Vagina (tissue), 2 donors: ENCODE measurements at regions not wholly inside any gene's neighbourhood (a gene's known extent, or its start where the extent isn't known, plus 50 kb on each side); places are given as distances from the start of the nearest gene placed in this dataset.

Experiments used
- DNase-seq, 2 donors: peaks; one replicate each; pipeline ENCODE4 v3.0.0-alpha.2; 2017; ENCODE audit errors: extremely low spot score in 2 of 2
- H3K27ac ChIP-seq: fragments of 200-600 bp; sonication (generic); one replicate; pipeline ENCODE4 v1.5.1; 2019
- H3K27me3 ChIP-seq: fragments of 200-600 bp; sonication (generic); one replicate; pipeline ENCODE4 v1.5.1; 2019
- H3K36me3 ChIP-seq, 2 donors: fragments of 200-600 bp; sonication (generic); one replicate each; pipeline ENCODE4 v1.5.1; 2017 to 2019
- H3K4me1 ChIP-seq: fragments of 200-600 bp; sonication (generic); one replicate; pipeline ENCODE4 v1.5.1; 2019
- H3K4me3 ChIP-seq, 2 donors: fragments of 200-600 bp; sonication (generic); 1 replicate in 1 of 2; 2 replicates in 1 of 2; pipeline ENCODE4 v1.5.1; 2016 to 2019
- H3K9me3 ChIP-seq: fragments of 200-600 bp; sonication (generic); one replicate; pipeline ENCODE4 v1.5.1; 2019
- POLR2A ChIP-seq, 2 donors: fragments of 450-650 bp; IDR thresholded peaks; one replicate each; pipeline ENCODE4 v1.6.1; 2017; ENCODE audit warnings: antibody characterized with exemption in 2 of 2, mild to moderate bottlenecking in 2 of 2, moderate library complexity in 2 of 2
- POLR2AphosphoS5 ChIP-seq, 2 donors: sonication (generic); formaldehyde crosslinking; IDR thresholded peaks; one replicate each; pipeline ENCODE4 v1.9.0; 2017; ENCODE audit warnings: antibody characterized with exemption in 2 of 2, mild to moderate bottlenecking in 2 of 2, low read depth in 1 of 2; ENCODE audit not compliant: insufficient read depth in 1 of 2
- intact Hi-C: fragments of 100-400 bp; cut with DNase I; formaldehyde crosslinking; loops from one replicate; pipeline ENCODE4 v1.15.1; 2023
- TF ChIP-seq, protein P1 (sequence below), 3 experiments: fragments of 450-650 bp in 2 of 3; fragments of 200-600 bp in 1 of 3; sonication (generic) in 1 of 3; IDR thresholded peaks; one replicate each; pipeline ENCODE4 v1.5.1; 2017 to 2019; ENCODE audit warnings: antibody characterized with exemption in 3 of 3, mild to moderate bottlenecking in 2 of 3, moderate library complexity in 2 of 3

DNA sequence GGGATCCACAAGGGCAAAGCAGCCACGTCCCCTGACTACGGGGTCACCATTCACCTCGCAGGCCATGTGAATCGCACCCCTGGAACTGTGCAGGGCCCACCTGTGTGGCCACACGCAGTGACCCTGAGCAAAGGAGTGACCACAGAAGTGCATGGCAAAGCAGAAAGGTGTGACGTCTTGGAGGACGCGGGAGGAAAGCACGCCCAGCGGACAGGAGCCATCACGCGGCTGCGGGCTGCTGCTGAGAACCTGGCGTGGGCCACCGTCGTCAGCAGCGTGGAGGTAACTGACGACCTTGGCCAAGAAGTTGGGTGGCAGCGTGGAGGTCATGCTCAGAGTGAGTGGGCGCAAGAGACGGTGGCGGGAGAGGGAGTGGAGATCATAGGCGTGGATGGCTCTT lies 76.7 kb upstream of the C1orf174 start:
- Histone ChIP-seq H3K9me3 (no peaks in the 10 kb centered on the region), H3K36me3 (no peaks in the 10 kb centered on the region), H3K27ac (no peak overlapping the region), H3K4me1 (no peaks in the 10 kb centered on the region), H3K4me3 (no peak overlapping the region), H3K27me3 (peaks cover 3% of the 10 kb centered on the region)
- TF ChIP-seq, protein P1, sequence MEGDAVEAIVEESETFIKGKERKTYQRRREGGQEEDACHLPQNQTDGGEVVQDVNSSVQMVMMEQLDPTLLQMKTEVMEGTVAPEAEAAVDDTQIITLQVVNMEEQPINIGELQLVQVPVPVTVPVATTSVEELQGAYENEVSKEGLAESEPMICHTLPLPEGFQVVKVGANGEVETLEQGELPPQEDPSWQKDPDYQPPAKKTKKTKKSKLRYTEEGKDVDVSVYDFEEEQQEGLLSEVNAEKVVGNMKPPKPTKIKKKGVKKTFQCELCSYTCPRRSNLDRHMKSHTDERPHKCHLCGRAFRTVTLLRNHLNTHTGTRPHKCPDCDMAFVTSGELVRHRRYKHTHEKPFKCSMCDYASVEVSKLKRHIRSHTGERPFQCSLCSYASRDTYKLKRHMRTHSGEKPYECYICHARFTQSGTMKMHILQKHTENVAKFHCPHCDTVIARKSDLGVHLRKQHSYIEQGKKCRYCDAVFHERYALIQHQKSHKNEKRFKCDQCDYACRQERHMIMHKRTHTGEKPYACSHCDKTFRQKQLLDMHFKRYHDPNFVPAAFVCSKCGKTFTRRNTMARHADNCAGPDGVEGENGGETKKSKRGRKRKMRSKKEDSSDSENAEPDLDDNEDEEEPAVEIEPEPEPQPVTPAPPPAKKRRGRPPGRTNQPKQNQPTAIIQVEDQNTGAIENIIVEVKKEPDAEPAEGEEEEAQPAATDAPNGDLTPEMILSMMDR (IDR thresholded peaks at IDR 0.05), result no peak
- no peak for TF ChIP-seq POLR2AphosphoS5 (IDR thresholded peaks at IDR 0.05; ENCODE audit: insufficient read depth in 1 of 2, low read depth in 1 of 2)
- no peak for TF ChIP-seq POLR2A (IDR thresholded peaks at IDR 0.05)
- intact Hi-C loops, result no loop called here
- DNase-seq, result no peak

DNA sequence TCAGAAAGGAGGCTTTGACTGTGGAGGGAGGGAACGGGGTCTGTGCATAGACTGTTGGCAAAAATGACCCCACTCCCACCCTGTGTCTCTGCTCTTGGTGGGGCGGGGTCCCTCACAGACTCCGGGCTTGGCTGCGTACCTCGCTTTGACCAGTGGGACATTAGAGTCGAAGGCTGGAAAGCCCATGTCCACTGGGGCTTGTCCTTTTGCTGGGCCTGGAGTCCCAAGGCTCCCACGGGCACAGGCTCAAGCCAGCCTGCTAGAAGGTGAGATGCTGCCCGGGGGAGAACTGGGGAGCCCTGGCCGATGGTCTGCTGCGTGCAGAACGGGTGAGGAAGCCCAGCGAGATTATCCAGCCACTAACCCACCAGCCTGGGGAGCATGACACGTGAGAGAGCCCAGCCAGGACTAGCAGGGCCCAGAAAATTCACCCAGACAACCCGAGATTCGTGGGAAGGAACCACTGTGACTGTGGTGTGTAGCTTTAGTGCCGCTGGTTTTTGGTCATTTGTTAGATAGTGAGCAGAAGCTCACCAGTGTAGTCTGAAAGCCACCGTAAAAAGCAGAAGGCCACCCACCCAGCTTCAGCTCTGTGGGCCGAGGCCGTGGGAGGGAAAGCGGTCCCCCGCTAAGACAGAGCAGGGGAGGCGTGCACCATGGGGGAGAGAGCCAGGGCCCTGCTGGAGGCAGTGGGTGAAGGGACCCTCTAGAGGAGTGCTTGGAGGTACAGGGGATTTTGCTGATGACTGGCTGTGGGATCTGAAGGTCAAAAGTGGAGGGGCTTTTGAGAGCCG lies 78.3 kb upstream of the C1orf174 start:
- intact Hi-C loops, result no loop called here
- DNase-seq, result no peak
- Histone ChIP-seq H3K36me3 (no peaks in the 10 kb centered on the region), H3K27ac (no peak overlapping the region), H3K9me3 (no peaks in the 10 kb centered on the region), H3K4me1 (no peaks in the 10 kb centered on the region), H3K27me3 (peaks cover 3% of the 10 kb centered on the region), H3K4me3 (no peak overlapping the region)
- TF ChIP-seq POLR2AphosphoS5 (IDR thresholded peaks at IDR 0.05; ENCODE audit: insufficient read depth in 1 of 2, low read depth in 1 of 2), result no peak
- TF ChIP-seq POLR2A (IDR thresholded peaks at IDR 0.05), result no peak
- TF ChIP-seq, protein P1 (IDR thresholded peaks at IDR 0.05), result no peak

DNA sequence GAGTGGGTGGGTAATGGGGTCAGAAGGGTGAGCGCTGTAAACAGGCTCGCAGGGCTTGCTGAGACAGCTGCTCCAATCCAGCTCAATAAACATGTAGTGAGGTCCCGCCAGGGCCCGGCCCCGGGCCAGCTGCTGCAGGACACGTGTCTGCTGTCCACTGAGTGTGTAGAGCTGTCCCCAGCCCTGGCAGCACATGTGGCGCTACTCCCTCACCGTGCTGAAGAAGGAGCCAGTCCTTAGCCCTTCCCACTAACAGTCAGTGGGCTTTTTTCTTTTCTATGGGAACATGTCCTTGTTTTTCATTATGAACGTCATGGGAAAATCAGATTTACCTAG lies 78.9 kb upstream of the C1orf174 start:
- H3K4me3 ChIP-seq, result no peak overlapping the region
- intact Hi-C loops, result no loop called here
- H3K36me3 ChIP-seq, result no peaks in the 10 kb centered on the region
- H3K9me3 ChIP-seq, result no peaks in the 10 kb centered on the region
- H3K27me3 ChIP-seq, result peaks cover 3% of the 10 kb centered on the region
- TF ChIP-seq, protein P1 (IDR thresholded peaks at IDR 0.05), result no peak
- no peak for TF ChIP-seq POLR2AphosphoS5 (IDR thresholded peaks at IDR 0.05; ENCODE audit: insufficient read depth in 1 of 2, low read depth in 1 of 2)
- no peak for TF ChIP-seq POLR2A (IDR thresholded peaks at IDR 0.05)
- H3K4me1 ChIP-seq, result no peaks in the 10 kb centered on the region
- no peak overlapping the region for H3K27ac ChIP-seq
- DNase-seq, result no peak

GRCh38 chr1:3981261-3981660 lies 81.2 kb upstream of the C1orf174 start:
- no peak overlapping the region for H3K27ac ChIP-seq
- no peak for DNase-seq
- H3K4me1 ChIP-seq, result no peaks in the 10 kb centered on the region
- intact Hi-C loops, result no loop called here
- H3K27me3 ChIP-seq, result peaks cover 3% of the 10 kb centered on the region
- H3K36me3 ChIP-seq, result no peaks in the 10 kb centered on the region
- TF ChIP-seq POLR2A (IDR thresholded peaks at IDR 0.05) (no peak), POLR2AphosphoS5 (IDR thresholded peaks at IDR 0.05; ENCODE audit: insufficient read depth in 1 of 2, low read depth in 1 of 2) (no peak)
- TF ChIP-seq, protein P1 (IDR thresholded peaks at IDR 0.05), result no peak
- H3K9me3 ChIP-seq, result no peaks in the 10 kb centered on the region
- no peak overlapping the region for H3K4me3 ChIP-seq

GRCh38 chr1:3981746-3982505 lies 81.9 kb upstream of the C1orf174 start:
- Histone ChIP-seq H3K4me3 (no peak overlapping the region), H3K27me3 (peaks cover 3% of the 10 kb centered on the region), H3K9me3 (no peaks in the 10 kb centered on the region), H3K4me1 (no peaks in the 10 kb centered on the region), H3K27ac (no peak overlapping the region), H3K36me3 (no peaks in the 10 kb centered on the region)
- TF ChIP-seq, protein P1 (IDR thresholded peaks at IDR 0.05), result no peak
- TF ChIP-seq POLR2AphosphoS5 (IDR thresholded peaks at IDR 0.05; ENCODE audit: insufficient read depth in 1 of 2, low read depth in 1 of 2) (no peak), POLR2A (IDR thresholded peaks at IDR 0.05) (no peak)
- intact Hi-C loops, result no loop called here
- DNase-seq, result no peak
